ENCODE measurements at regions not wholly inside any gene's neighbourhood (a gene's known extent, or its start where the extent isn't known, plus 50 kb on each side); places are given as distances from the start of the nearest gene placed in this dataset.

DNA sequence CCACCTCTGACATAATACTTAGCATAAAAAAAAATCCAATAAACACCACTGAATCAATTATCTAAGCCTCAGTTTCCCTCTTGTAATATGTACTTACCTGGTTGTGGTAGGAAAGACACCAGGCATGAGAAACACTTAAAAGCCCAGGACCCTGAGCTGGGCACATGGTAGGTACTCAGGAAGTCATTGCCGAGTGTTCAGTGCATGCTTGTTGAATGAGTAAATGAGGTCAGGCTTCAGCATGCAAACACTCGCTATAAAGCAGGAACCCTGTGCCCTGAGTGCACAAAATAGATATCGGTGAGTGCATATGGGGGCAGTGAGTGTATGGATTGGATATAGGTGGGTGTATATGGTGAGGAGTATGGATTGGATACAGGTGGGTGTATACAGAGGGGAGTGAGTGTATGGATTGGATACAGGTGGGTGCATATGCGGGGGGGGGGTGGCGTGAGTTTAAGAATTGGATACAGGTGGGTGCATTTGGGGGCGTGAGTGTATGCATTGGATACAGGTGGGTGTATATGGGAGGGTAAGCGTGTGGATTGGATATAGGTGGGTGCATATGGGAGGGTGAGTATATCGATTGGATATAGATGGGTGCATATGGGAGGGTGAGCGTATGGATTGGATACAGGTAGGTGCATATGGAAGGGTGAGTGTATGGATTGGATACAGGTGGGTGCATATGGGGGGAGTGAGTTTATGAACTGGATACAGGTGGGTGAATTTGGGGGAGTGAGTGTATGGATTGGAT, 194.3 kb upstream of the MSX2 start:
- TF ChIP-seq POLR2AphosphoS5 (IDR thresholded peaks at IDR 0.05; ENCODE audit: borderline replicate concordance, low read depth, low read length): no peak
- no peak for TF ChIP-seq EZH2 (IDR thresholded peaks at IDR 0.05)
